Right lobe of liver (tissue), 6 donors: ENCODE measurements at regions not wholly inside any gene's neighbourhood (a gene's known extent, or its start where the extent isn't known, plus 50 kb on each side); places are given as distances from the start of the nearest gene placed in this dataset.
"Not testable (repeated sequence)": the region's sequence is repeated elsewhere in the genome, so short reads cannot be mapped to it uniquely, and the experiment has no call there.

Experiments used
- ATAC-seq, 4 donors: fragments of 200-7000 bp; cut with Tn5 transposase; one replicate each; pipeline ENCODE4 v1.9.1; 2020; ENCODE audit warnings: mild to moderate bottlenecking in 4 of 4, moderate library complexity in 4 of 4
- DNase-seq, 3 donors: peaks; one replicate each; pipeline ENCODE4 v3.0.0-alpha.2; 2020
- H3K27ac ChIP-seq, 3 donors: fragments of 200-600 bp; one replicate each; pipeline ENCODE4 v1.8.0; 2022
- H3K27me3 ChIP-seq, 2 donors: fragments of 200-600 bp; one replicate each; pipeline ENCODE4 v1.8.0; 2022
- H3K36me3 ChIP-seq, 4 donors: fragments of 200-600 bp; sonication (generic) in 1 of 4; one replicate each; pipeline versions ENCODE4 v1.5.1 to v1.8.0; 2017 to 2022; ENCODE audit warnings: control low read depth in 1 of 4
- H3K4me1 ChIP-seq, 4 donors: fragments of 200-600 bp; sonication (generic) in 1 of 4; one replicate each; pipeline versions ENCODE4 v1.5.1 to v1.8.0; 2017 to 2022; ENCODE audit warnings: control low read depth in 1 of 4
- H3K4me3 ChIP-seq, 3 donors: fragments of 200-600 bp; one replicate each; pipeline ENCODE4 v1.8.0; 2022
- H3K9me3 ChIP-seq, 4 donors: fragments of 200-600 bp; sonication (generic) in 1 of 4; one replicate each; pipeline versions ENCODE4 v1.5.1 to v1.8.0; 2017 to 2022; ENCODE audit warnings: control low read depth in 1 of 4
- WGBS: methylation state at CpG from one replicate; pipeline ENCODE4 v1.1.6; 2018; ENCODE audit warnings: low coverage, low lambda C conversion rate; ENCODE audit not compliant: insufficient coverage; ENCODE audit errors: missing lambda C conversion rate; 5-methylcytosine and 5-hydroxymethylcytosine counted together
- intact Hi-C, 2 donors: fragments of 100-400 bp; cut with DNase I; formaldehyde crosslinking; loops; one replicate each; pipeline versions ENCODE4 v1.11.2 to v1.14.1; 2022
- TF ChIP-seq, protein P1 (sequence below), 4 donors: fragments of 200-600 bp in 3 of 4; fragments of 450-650 bp in 1 of 4; IDR thresholded peaks; one replicate each; pipeline versions ENCODE4 v1.5.1 to v1.8.0; 2016 to 2022; ENCODE audit warnings: antibody characterized with exemption in 4 of 4, mild to moderate bottlenecking in 2 of 4
- donor health status: DM: no; HTN: yes; CAD: no.
- donor health status: DM: no; HTN: no; CAD: no.
- donor health status: DM: no; HTN: no; CAD: no.
- donor health status: DM: no; HTN: yes; CAD: no.
- donor health status: DM: no; HTN: yes; CAD: no.

DNA sequence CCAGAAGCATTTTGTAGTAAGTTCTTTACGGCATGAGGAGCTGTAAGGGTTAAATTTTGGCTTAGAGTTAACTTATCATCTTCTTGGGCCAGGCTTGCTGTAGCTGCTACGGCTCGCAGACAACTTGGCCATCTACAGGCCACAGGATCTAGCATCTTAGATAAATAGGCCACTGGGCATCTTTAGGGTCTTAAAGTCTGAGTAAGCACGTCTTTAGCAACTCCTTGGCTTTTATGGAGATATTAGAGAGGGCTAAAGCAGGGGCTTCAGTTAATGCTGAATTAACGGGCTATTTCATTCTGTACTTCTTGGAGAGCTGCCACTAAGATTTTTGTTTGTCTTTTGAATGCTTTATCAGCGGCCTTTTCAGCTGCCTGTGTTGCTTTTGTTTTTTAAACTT, 129.0 kb downstream of the ART5 start:
- H3K4me3 ChIP-seq, H3K27ac ChIP-seq, H3K36me3 ChIP-seq, H3K9me3 ChIP-seq, ATAC-seq, intact Hi-C loops, H3K27me3 ChIP-seq, DNase-seq, H3K4me1 ChIP-seq: not testable (repeated sequence)
- 26% methylated on average over 6 of the region's 6 CpGs for WGBS

DNA sequence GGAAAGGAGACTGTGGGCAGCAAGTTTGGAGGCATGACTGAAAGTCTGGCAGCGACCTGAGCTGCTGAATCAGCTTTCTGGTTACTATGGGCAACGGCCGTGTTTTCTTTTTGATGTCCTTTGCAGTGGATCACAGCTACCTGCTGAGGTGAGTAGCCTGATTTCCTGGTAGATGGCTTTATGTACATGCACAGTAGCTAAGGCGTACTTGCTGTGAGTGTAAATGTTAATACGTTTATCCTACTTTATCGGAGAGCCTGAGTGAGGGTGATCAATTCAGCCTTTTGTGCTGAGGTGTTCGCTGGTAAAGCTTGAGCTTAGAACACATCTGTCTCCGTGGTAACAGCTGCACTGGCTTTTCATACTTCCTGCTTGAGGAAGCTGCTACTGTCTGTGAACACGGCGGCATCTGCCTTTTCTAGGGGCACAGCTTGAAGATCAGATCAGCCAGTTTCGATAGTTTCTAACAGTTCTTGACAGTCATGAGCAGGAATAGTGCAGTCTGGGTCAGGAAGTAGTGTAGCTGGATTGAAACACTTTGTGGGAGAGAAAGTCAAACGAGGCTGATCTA, 129.6 kb downstream of the ART5 start:
- H3K27ac ChIP-seq, H3K9me3 ChIP-seq, H3K36me3 ChIP-seq, H3K4me1 ChIP-seq, ATAC-seq, intact Hi-C loops, H3K27me3 ChIP-seq, H3K4me3 ChIP-seq: not testable (repeated sequence)
- DNase-seq = peak in 1 of 3 donors; percentile 45
- 15% methylated on average over 11 of the region's 12 CpGs for WGBS

DNA sequence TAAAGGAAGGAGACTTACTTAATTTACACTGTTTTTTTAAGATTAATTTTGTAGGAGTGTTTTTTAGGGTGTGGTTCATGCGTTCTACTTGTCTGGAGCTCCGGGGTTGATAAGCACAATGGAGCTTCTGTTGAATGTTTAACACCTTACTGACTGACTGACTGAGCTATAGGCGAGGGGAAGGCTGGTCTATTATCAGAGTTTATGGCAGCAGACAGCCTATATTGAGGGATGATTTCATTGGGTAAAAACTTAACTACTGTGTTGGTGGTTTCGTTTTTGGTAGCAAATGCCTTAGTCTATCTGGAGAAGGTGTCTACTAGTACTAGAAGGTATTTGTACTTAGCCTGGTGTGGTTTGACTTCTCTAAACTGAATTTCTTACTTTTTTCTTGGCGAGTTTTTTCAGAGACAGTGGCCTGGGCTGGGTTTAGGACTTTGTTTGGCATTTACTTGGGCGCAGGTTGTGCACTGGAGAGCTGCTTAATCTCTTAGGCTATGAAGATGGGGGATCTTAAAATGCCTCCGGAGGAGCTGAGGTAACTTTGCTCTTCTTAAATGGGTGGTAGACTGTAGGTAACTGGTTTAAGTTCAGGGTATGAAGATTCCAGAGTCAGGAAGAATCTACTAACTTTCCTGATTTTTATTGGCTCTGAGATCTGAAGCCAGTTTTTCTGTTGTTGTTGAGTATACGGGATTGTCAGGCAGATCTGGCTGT, 130.2 kb downstream of the ART5 start:
- ATAC-seq, H3K27ac ChIP-seq, DNase-seq, H3K4me1 ChIP-seq, H3K4me3 ChIP-seq, intact Hi-C loops, H3K27me3 ChIP-seq, H3K9me3 ChIP-seq, H3K36me3 ChIP-seq: not testable (repeated sequence)
- 39% methylated on average over 7 of the region's 8 CpGs for WGBS

DNA sequence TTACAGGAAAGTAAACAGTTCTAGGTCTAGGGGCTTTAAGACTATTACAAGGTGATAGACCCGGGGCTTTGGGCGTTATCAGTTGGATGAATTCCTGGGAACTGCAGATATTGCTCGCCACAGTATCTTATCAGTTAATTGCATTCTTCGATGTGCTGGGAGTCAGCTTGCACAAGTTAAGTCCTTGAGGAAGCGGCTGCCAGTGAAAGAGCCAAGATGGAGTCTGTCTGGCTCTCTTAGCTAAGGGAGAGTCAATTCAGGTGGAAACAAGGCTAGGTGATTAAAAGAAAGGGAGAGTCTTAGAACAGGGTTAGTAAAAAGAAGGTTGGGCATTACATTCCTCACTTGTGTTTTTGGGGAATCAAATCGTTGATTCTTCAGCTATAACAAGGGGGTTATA, 130.6 kb upstream of the ZNF195 start:
- intact Hi-C loops, H3K4me3 ChIP-seq: not testable (repeated sequence)
- WGBS = 29% methylated on average over 6 of the region's 6 CpGs

DNA sequence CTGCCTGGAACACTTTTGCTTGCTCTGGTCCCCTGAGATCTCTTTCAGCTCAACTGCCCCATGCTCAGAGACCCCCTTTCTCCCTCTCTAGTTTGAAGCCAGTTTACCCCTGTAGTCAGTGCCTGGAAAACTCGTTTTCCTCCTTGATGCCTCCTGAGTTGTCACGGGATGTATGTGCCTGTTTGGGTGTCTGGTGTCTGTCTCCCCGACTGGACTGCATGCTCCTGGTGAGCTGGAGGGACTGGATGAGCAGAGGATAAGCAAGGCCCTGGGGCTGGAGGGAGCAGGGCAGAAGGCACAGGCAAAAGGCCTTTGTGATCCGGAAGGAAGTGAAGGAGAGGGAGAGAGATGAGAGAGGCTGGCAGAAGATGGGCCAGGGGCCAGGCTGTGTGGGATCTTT, 120.3 kb upstream of the ZNF195 start:
- H3K9me3 ChIP-seq, H3K36me3 ChIP-seq, H3K4me3 ChIP-seq, H3K27ac ChIP-seq, intact Hi-C loops, DNase-seq, H3K4me1 ChIP-seq, ATAC-seq, H3K27me3 ChIP-seq: not testable (repeated sequence)
- WGBS = 60% methylated on average over 4 of the region's 4 CpGs

More for the DNA sequence above, 130.6 kb upstream of the ZNF195 start:
- not testable (repeated sequence) for H3K27me3 ChIP-seq, H3K27ac ChIP-seq, H3K36me3 ChIP-seq, DNase-seq, H3K4me1 ChIP-seq, H3K9me3 ChIP-seq, ATAC-seq

DNA sequence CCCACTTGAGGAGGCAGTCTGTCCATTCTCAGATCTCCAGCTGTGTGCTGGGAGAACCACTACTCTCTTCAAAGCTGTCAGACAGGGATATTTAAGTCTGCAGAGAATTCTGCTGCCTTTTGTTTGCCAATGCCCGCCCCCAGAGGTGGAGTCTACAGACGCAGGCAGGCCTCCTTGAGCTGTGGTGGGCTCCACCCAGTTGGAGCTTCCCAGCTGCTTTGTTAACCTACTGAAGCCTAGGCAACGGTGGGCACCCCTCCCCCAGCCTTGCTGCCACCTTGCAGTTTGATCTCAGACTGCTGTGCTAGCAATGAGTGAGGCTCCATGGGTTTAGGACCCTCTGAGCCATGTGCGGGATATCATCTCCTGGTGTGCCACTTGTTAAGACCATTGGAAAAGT, 119.4 kb upstream of the ZNF195 start:
- DNase-seq, H3K27me3 ChIP-seq, H3K4me1 ChIP-seq, intact Hi-C loops, H3K36me3 ChIP-seq, H3K27ac ChIP-seq, H3K9me3 ChIP-seq, ATAC-seq, H3K4me3 ChIP-seq: not testable (repeated sequence)
- 7% methylated on average over 3 of the region's 4 CpGs for WGBS

DNA sequence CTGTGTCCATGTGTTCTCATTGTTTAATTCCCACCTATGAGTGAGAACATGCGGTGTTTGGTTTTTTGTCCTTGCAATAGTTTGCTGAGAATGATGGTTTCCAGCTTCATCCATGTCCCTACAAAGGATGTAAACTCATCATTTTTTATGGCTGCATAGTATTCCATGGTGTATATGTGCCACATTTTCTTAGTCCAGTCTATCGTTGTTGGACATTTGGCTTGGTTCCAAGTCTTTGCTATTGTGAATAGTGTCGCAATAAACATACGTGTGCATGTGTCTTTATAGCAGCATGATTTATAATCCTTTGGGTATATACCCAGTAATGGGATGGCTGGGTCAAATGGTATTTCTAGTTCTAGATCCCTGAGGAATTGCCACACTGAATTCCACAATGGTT, 114.2 kb upstream of the ZNF195 start:
- H3K9me3 ChIP-seq, H3K27me3 ChIP-seq, DNase-seq, H3K27ac ChIP-seq, H3K4me3 ChIP-seq, ATAC-seq, H3K36me3 ChIP-seq, H3K4me1 ChIP-seq, intact Hi-C loops: not testable (repeated sequence)
- whole genome bisulfite sequencing = 57% methylated on average over 1 of the region's 4 CpGs

DNA sequence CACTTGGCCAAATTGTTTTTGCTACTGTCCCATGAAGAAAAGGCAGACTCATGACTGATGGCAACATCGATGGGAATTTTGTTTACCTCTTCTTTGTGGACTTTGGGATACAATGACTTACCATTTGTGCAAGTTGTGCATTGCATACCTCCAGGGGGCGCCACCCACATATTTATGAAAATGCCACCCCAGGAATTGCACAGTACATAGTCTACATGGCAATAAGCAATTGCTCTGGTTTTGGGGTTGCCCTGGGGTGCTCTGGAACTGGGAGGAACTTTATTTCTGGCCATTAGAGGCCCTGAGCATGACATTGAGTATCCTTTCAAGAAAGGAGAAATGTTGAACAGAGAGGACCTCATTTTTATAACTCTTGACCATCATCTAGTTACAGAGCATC, 109.1 kb upstream of the ZNF195 start:
- ATAC-seq, intact Hi-C loops, H3K4me3 ChIP-seq, H3K36me3 ChIP-seq, H3K27me3 ChIP-seq, H3K4me1 ChIP-seq, H3K27ac ChIP-seq, DNase-seq, H3K9me3 ChIP-seq: not testable (repeated sequence)
- 0% methylated on average over 2 of the region's 2 CpGs for WGBS
- TF ChIP-seq, protein P1, sequence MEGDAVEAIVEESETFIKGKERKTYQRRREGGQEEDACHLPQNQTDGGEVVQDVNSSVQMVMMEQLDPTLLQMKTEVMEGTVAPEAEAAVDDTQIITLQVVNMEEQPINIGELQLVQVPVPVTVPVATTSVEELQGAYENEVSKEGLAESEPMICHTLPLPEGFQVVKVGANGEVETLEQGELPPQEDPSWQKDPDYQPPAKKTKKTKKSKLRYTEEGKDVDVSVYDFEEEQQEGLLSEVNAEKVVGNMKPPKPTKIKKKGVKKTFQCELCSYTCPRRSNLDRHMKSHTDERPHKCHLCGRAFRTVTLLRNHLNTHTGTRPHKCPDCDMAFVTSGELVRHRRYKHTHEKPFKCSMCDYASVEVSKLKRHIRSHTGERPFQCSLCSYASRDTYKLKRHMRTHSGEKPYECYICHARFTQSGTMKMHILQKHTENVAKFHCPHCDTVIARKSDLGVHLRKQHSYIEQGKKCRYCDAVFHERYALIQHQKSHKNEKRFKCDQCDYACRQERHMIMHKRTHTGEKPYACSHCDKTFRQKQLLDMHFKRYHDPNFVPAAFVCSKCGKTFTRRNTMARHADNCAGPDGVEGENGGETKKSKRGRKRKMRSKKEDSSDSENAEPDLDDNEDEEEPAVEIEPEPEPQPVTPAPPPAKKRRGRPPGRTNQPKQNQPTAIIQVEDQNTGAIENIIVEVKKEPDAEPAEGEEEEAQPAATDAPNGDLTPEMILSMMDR (IDR thresholded peaks at IDR 0.05) = peak in 1 of 4 donors; percentile 3

DNA sequence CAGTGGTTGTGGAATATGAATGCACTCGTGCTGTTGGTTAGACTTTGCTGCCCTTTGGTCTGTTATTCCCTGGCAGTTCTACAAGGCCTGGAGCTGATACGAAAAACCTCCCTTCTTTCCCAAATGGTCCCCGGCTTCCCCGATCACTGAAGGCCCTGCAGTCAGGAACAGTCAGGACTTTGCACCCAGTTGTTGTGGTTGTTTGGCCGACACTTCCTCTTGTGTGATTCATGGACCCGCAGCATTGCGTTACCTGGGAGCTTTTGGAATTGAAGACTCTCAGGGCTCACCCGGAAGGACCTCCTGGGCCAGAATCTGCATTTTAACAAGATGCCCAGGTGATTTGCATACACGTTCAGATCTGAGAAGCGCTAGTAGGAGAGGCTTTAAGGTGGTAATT, 106.8 kb upstream of the ZNF195 start:
- H3K4me1 ChIP-seq, H3K4me3 ChIP-seq, H3K36me3 ChIP-seq, H3K27ac ChIP-seq, intact Hi-C loops, ATAC-seq, H3K27me3 ChIP-seq, DNase-seq, H3K9me3 ChIP-seq: not testable (repeated sequence)
- 41% methylated on average over 5 of the region's 10 CpGs for WGBS

DNA sequence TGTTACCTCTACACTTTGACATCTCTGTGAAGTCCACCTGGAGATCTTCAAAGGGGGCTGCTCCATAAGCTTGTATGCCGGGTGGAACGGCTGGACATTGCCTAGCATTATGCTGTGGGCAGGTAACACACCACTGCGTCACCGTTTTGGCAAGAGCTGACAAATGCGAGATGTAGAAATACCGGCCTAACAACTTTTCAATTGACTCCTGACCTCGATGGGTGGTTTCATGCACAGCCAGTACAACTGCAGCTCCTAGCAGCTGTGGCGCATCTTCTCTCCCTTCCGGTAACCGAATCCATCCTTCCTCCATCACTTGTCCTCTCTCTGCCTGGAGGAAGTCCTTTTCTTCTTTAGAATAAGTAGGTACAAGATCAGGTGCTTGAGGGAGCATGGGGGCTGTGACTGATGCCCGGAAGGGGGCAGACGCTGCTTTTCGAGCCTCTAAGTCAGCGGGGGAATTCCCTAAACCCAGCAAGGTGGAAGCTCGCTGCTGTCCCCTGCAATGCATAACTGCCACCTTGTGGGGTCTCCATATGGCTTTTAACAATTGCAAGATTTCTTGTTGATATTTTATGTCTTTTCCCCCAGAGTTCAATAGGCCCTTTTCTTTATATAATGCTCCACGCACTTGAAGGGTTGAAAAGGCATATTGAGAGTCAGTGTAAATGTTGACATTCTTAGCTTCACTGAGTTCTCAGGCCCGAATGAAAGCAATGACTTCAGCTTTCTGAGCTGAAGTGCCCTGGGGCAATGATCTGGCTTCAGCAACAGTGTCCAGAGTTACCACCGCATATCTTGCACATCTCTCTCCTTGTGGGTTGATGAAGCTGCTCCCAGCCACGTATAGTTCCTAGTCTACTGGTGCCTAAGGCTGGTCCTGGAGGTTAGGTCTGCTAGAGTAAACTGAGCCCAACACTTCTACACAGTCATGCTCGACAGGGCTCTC, 98.3 kb upstream of the ZNF195 start:
- H3K36me3 ChIP-seq, DNase-seq, intact Hi-C loops, H3K27ac ChIP-seq, H3K27me3 ChIP-seq, ATAC-seq, H3K4me1 ChIP-seq, H3K4me3 ChIP-seq, H3K9me3 ChIP-seq: not testable (repeated sequence)
- 75% methylated on average over 6 of the region's 20 CpGs for WGBS
